ENCODE measurements at regions not wholly inside any gene's neighbourhood (a gene's known extent, or its start where the extent isn't known, plus 50 kb on each side); places are given as distances from the start of the nearest gene placed in this dataset.
A peak's percentile ranks its signal among the peaks of the same experiment; 100 is the strongest.

DNA sequence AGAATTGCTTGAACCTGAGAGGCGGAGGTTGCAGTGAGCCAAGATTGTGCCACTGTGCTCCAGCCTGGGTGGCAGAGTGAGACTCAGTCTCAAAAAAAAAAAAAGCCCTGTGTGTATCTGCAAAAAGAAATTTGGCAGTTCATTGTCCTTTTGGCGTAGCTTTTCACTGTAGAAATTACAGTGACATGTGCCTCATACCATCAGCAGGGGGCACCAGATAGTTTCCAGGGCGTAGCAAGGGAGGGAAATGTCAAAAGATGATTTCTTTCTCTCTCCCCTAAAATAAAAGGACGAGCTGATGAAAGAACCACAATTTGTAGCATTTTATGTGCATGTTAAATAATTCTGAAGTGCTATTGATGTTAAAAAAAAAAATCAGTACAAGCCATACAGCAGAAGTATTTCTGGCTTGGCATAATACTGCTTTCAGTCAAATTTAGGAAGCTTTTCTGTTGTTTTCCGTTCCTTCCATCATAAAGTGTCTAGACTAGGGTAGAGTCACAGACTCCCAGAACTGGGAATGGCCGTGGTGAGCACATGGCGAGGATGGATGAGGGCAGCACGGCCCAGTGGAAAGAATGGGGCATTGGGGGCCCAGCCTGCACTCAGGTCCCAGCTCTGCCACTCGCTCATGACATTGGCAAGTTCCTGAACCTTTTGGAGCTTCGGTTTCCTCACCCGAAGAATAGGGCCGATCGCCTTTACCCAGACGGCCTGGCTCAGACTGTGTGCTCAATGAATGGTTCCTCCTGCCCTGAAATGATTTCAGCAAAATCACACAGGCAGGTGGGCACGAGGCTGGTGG lies 59.8 kb upstream of the RPH3AL start:
- no peak overlapping the region for H3K9ac ChIP-seq (replicated peaks in 1 of 4; ENCODE audit: extremely low read depth in 1 of 4, low read depth in 3 of 4, low read length in 3 of 4)
- H3K4me3 ChIP-seq (ENCODE audit: extremely low read depth in 1 of 4, insufficient read depth in 2 of 4, low read depth in 3 of 4, low read length in 4 of 4), result no peak overlapping the region
- no peak overlapping the region for H3K18ac ChIP-seq (ENCODE audit: extremely low read depth, low read length)
- H3K9me3 ChIP-seq (ENCODE audit: insufficient read depth in 2 of 2, low read depth in 1 of 2, low read length in 1 of 2), result no peaks in the 10 kb centered on the region
- H2AFZ ChIP-seq (ENCODE audit: low read length), result no peak overlapping the region
- no peak overlapping the region for H3K14ac ChIP-seq (ENCODE audit: insufficient read length)
- H3K4me1 ChIP-seq (replicated peaks in 1 of 4; ENCODE audit: control insufficient read depth in 3 of 4, insufficient read depth in 4 of 4, low read length in 3 of 4), result peaks cover 0 to 8% (median 3%) of the 10 kb centered on the region in 4 experiments; a peak in 4 of 7 replicates
- WGBS, 2 experiments (ENCODE audit: extremely low coverage in 1 of 2, insufficient coverage in 1 of 2, insufficient read length in 1 of 2, insufficient replicate concordance in 2 of 2, low coverage in 1 of 2, low lambda C conversion rate in 2 of 2, missing lambda C conversion rate in 1 of 2), result 75% methylated on average over 15 of the region's 15 CpGs; no CpG with 5 or more reads in 1 of the 2 experiments
- H3K36me3 ChIP-seq (ENCODE audit: control insufficient read depth in 2 of 4, insufficient read depth in 4 of 4, low read length in 3 of 4), result 0 out of 8 replicates have a peak, but pooled peaks cover 0 to 3% (median 0%) of the 10 kb centered on the region in 4 experiments
- H2BK12ac ChIP-seq (ENCODE audit: low read depth, low read length), result no peak overlapping the region
- H3K4ac ChIP-seq (replicated peaks; ENCODE audit: insufficient read length, low read depth, low read length), result no peak overlapping the region
- H2AK5ac ChIP-seq (ENCODE audit: low read depth, low read length), result no peak overlapping the region
- H3K79me2 ChIP-seq (ENCODE audit: control insufficient read depth in 1 of 2, insufficient read depth in 2 of 2, low read length in 2 of 2), result no peaks in the 10 kb centered on the region
- H3K23me2 ChIP-seq (ENCODE audit: low read depth, low read length), result peaks cover 4% of the 10 kb centered on the region; the same call in 1 of the 2 replicates
- H3K27me3 ChIP-seq (replicated peaks in 1 of 4; ENCODE audit: control insufficient read depth in 3 of 4, extremely low read depth in 1 of 4, insufficient read depth in 3 of 4, low read length in 3 of 4), result no peaks in the 10 kb centered on the region
- H4K5ac ChIP-seq (ENCODE audit: insufficient read length, low read depth, low read length), result no peak overlapping the region
- no peaks in the 10 kb centered on the region for H4K20me1 ChIP-seq (replicated peaks in 1 of 2; ENCODE audit: control insufficient read depth in 1 of 2, insufficient read depth in 2 of 2, low read length in 2 of 2)
- H4K91ac ChIP-seq (replicated peaks; ENCODE audit: insufficient read length, low read length), result no peak overlapping the region
- no peak overlapping the region for H4K8ac ChIP-seq (ENCODE audit: extremely low read depth, insufficient read depth, low read length)
- no peak overlapping the region for H2BK120ac ChIP-seq (replicated peaks; ENCODE audit: low read depth, low read length)
- H2BK5ac ChIP-seq (ENCODE audit: low read depth, low read length), result no peak overlapping the region
- H3K56ac ChIP-seq (replicated peaks; ENCODE audit: insufficient read length, low read depth, low read length), result no peak overlapping the region
- CTCF ChIA-PET (ENCODE audit: partially characterized antibody), result interaction anchor here (0.5 to 3.2 kb wide), 55 partner anchors 9 to 299 kb away, joined by 3 to 73 read pairs (median 4); partner anchors contain the start of gene RFLNB
- TF ChIP-seq RAD21 (IDR thresholded peaks at IDR 0.05 in 1 of 2, conservative IDR thresholded peaks at IDR 0.05 in 1 of 2; ENCODE audit: low read depth in 2 of 2, low read length in 2 of 2) (peak; percentile 86 to 91), TAF7 (optimal IDR thresholded peaks at IDR 0.05; ENCODE audit: borderline replicate concordance, low read depth, low read length) (no peak)
- TF ChIP-seq, protein P1, sequence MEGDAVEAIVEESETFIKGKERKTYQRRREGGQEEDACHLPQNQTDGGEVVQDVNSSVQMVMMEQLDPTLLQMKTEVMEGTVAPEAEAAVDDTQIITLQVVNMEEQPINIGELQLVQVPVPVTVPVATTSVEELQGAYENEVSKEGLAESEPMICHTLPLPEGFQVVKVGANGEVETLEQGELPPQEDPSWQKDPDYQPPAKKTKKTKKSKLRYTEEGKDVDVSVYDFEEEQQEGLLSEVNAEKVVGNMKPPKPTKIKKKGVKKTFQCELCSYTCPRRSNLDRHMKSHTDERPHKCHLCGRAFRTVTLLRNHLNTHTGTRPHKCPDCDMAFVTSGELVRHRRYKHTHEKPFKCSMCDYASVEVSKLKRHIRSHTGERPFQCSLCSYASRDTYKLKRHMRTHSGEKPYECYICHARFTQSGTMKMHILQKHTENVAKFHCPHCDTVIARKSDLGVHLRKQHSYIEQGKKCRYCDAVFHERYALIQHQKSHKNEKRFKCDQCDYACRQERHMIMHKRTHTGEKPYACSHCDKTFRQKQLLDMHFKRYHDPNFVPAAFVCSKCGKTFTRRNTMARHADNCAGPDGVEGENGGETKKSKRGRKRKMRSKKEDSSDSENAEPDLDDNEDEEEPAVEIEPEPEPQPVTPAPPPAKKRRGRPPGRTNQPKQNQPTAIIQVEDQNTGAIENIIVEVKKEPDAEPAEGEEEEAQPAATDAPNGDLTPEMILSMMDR (IDR thresholded peaks at IDR 0.05; ENCODE audit: control extremely low read depth in 1 of 3, insufficient read depth in 1 of 3, low read depth in 1 of 3, low read length in 3 of 3), result peak; percentile 24 to 75 (median 73)
- H3K23ac ChIP-seq (ENCODE audit: insufficient read length), result no peak overlapping the region
- POLR2A ChIA-PET (ENCODE audit: partially characterized antibody), result interaction anchor here (0.6 to 1.5 kb wide), 7 partner anchors 10 to 301 kb away, joined by 3 to 5 read pairs (median 3); no protein-coding TSS in a partner anchor
- DNase-seq (ENCODE audit: low read depth in 1 of 2, low spot score in 2 of 2) (peak in 1 of 2 experiments; percentile 54), FAIRE-seq (peak; percentile 89)
- H3K4me2 ChIP-seq (ENCODE audit: insufficient read depth in 1 of 2, low read depth in 2 of 2, low read length in 2 of 2), result no peak overlapping the region
- H2BK15ac ChIP-seq (ENCODE audit: low read length), result no peak overlapping the region
- no peaks in the 10 kb centered on the region; the same call in 1 of the 2 replicates for H3K79me1 ChIP-seq (ENCODE audit: low read depth, low read length)
- H3K27ac ChIP-seq (ENCODE audit: low read depth, low read length), result no peak overlapping the region
- H2BK20ac ChIP-seq (ENCODE audit: low read length), result no peak overlapping the region

All from H1 (cell line).